MM.1S (cell line): ENCODE measurements at regions not wholly inside any gene's neighbourhood (a gene's known extent, or its start where the extent isn't known, plus 50 kb on each side); places are given as distances from the start of the nearest gene placed in this dataset.

Source experiments
- EZH2 ChIP-seq: fragments of 300-600 bp; sonication (generic); optimal IDR thresholded peaks from 2 replicates; pipeline ENCODE3; 2017; ENCODE audit warnings: low read depth, mild to moderate bottlenecking, antibody characterized with exemption, low read length, mixed read lengths
- EZH2phosphoT487 ChIP-seq: fragments of 300-600 bp; sonication (generic); IDR thresholded peaks from 2 replicates; pipeline ENCODE4 v1.6.1; 2018; ENCODE audit warnings: antibody characterized with exemption, low read length
- TF ChIP-seq, protein P1 (sequence below): fragments of 300-600 bp; sonication (generic); IDR thresholded peaks from 2 replicates; pipeline ENCODE4 v1.5.1; 2016; ENCODE audit warnings: antibody characterized with exemption, low read length, mixed read lengths

DNA sequence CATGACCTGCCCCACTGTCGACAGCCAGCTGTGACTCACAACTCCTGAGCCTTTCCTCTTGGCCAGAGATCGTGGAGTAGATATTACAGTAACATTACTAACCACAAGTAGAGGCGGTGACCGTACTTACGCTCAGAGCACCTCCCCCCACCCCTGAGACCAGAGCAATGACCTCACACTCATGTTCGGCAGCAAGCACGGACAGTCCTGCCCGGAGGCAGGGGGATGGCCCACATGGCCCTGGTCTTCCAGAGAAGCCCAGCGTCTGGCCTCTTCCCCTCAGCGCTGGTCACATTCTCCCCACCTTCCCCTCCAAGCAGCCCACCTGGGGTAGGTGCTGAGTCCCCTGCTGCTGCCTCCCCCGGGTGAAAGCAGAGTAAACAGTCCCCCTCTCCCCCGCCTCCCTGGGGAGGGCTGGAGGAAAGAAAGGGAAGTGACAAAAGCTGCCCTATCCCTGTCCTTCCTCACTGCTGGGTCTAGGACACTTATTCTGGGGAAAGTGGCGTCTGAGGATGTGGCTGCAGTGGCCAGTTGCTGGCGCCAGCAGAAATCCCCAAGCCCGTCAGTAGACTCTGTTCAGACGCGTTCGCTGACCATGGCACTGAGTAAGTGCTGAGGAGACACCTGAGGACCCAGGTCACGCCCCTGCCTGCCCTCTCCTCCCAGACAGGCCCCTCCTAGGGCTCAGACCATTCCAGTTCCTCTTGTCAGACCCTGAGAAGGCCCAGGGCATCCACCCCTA is 68.5 kb downstream of the MRPL14 start:
- TF ChIP-seq, protein P1, sequence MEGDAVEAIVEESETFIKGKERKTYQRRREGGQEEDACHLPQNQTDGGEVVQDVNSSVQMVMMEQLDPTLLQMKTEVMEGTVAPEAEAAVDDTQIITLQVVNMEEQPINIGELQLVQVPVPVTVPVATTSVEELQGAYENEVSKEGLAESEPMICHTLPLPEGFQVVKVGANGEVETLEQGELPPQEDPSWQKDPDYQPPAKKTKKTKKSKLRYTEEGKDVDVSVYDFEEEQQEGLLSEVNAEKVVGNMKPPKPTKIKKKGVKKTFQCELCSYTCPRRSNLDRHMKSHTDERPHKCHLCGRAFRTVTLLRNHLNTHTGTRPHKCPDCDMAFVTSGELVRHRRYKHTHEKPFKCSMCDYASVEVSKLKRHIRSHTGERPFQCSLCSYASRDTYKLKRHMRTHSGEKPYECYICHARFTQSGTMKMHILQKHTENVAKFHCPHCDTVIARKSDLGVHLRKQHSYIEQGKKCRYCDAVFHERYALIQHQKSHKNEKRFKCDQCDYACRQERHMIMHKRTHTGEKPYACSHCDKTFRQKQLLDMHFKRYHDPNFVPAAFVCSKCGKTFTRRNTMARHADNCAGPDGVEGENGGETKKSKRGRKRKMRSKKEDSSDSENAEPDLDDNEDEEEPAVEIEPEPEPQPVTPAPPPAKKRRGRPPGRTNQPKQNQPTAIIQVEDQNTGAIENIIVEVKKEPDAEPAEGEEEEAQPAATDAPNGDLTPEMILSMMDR, result no peak
- no peak for TF ChIP-seq EZH2phosphoT487
- TF ChIP-seq EZH2, result no peak
